Activated CD8-positive, alpha-beta T cell treated with anti-CD3 and anti-CD28 coated beads for 36 hours (primary cell): ENCODE measurements at regions not wholly inside any gene's neighbourhood (a gene's known extent, or its start where the extent isn't known, plus 50 kb on each side); places are given as distances from the start of the nearest gene placed in this dataset.

Experiments used
- ATAC-seq: fragments of 200-7000 bp; cut with Tn5 transposase; one replicate; pipeline ENCODE4 v1.10.0; 2021; ENCODE audit warnings: mild to moderate bottlenecking, moderate library complexity
- CTCF ChIA-PET: fragments of 350-600 bp; sonication (Branson Sonifier 250); formaldehyde crosslinking; loops from one replicate; lab custom pipeline; 2021; ENCODE audit warnings: antibody characterized with exemption; lab: Charles Lee
- POLR2A ChIA-PET: fragments of 350-600 bp; sonication (Branson Sonifier 250); formaldehyde crosslinking; loops from one replicate; lab custom pipeline; 2021; ENCODE audit warnings: antibody characterized with exemption; lab: Charles Lee
- DNase-seq: peaks from one replicate; pipeline ENCODE4 v3.0.0-alpha.2; 2020
- H3K27ac Mint-ChIP-seq: one replicate; pipeline ENCODE4 v1.8.0; 2021; ENCODE audit warnings: mild to moderate bottlenecking, mixed read lengths
- H3K27me3 Mint-ChIP-seq: one replicate; pipeline ENCODE4 v1.8.0; 2021; ENCODE audit warnings: mixed read lengths
- H3K36me3 Mint-ChIP-seq: one replicate; pipeline ENCODE4 v1.8.0; 2021; ENCODE audit warnings: low read depth, mixed read lengths
- H3K4me1 Mint-ChIP-seq: one replicate; pipeline ENCODE4 v1.8.0; 2021; ENCODE audit warnings: low read depth, mixed read lengths
- H3K4me3 Mint-ChIP-seq: one replicate; pipeline ENCODE4 v1.8.0; 2021; ENCODE audit warnings: mild to moderate bottlenecking, moderate library complexity, mixed read lengths
- H3K9me3 Mint-ChIP-seq: one replicate; pipeline ENCODE4 v1.8.0; 2021; ENCODE audit warnings: mixed read lengths
- CTCF ChIP-seq: fragments of 200-600 bp; IDR thresholded peaks from one replicate; pipeline ENCODE4 v1.8.0; 2022; ENCODE audit warnings: antibody characterized with exemption, mild to moderate bottlenecking
- intact Hi-C: fragments of 100-400 bp; cut with micrococcal nuclease; formaldehyde crosslinking; loops from one replicate; pipeline ENCODE4 v1.10.0; 2022

- POLR2A ChIA-PET, result no interaction called here
- H3K27me3 Mint-ChIP-seq, result peaks cover 8% of the 10 kb centered on the region
- peaks cover 1% of the 10 kb centered on the region for H3K9me3 Mint-ChIP-seq
- no peaks in the 10 kb centered on the region for H3K36me3 Mint-ChIP-seq
- intact Hi-C loops, result no loop called here
- no peaks in the 10 kb centered on the region for H3K4me1 Mint-ChIP-seq
- H3K27ac Mint-ChIP-seq, result no peak overlapping the region
- DNase-seq, result no peak
- H3K4me3 Mint-ChIP-seq, result no peak overlapping the region
- no peak for TF ChIP-seq CTCF
- ATAC-seq, result no peak
- CTCF ChIA-PET, result no interaction called here
Measured at GRCh38 chr10:125553091-125553490, 129.9 kb downstream of the TEX36 start.

GRCh38 chr10:125551247-125551646 lies 131.7 kb downstream of the TEX36 start:
- POLR2A ChIA-PET, result no interaction called here
- ATAC-seq (no peak), DNase-seq (no peak)
- CTCF ChIA-PET, result interaction anchor here (0.9 kb wide), 1 partner anchor 30 kb away, joined by 3 read pairs; no protein-coding TSS in a partner anchor
- intact Hi-C loops, result no loop called here
- peaks cover 4% of the 10 kb centered on the region for H3K27me3 Mint-ChIP-seq
- no peak overlapping the region for H3K4me3 Mint-ChIP-seq
- no peaks in the 10 kb centered on the region for H3K4me1 Mint-ChIP-seq
- H3K36me3 Mint-ChIP-seq, result no peaks in the 10 kb centered on the region
- H3K9me3 Mint-ChIP-seq, result peaks cover 1% of the 10 kb centered on the region
- H3K27ac Mint-ChIP-seq, result no peak overlapping the region
- TF ChIP-seq CTCF, result no peak

- Mint-ChIP-seq H3K27me3 (peaks cover 4% of the 10 kb centered on the region), H3K4me1 (no peaks in the 10 kb centered on the region), H3K9me3 (peaks cover 1% of the 10 kb centered on the region), H3K36me3 (no peaks in the 10 kb centered on the region), H3K27ac (no peak overlapping the region), H3K4me3 (no peak overlapping the region)
- ChIA-PET POLR2A (no interaction called here), CTCF (no interaction called here)
- ATAC-seq, result no peak
- DNase-seq, result no peak
- TF ChIP-seq CTCF, result no peak
- intact Hi-C loops, result no loop called here
Measured at GRCh38 chr10:125550362-125550761, 132.6 kb downstream of the TEX36 start.

GRCh38 chr10:125549653-125550052 lies 133.3 kb downstream of the TEX36 start:
- ChIA-PET POLR2A (no interaction called here), CTCF (no interaction called here)
- DNase-seq (no peak), ATAC-seq (no peak)
- no peaks in the 10 kb centered on the region for H3K4me1 Mint-ChIP-seq
- peaks cover 1% of the 10 kb centered on the region for H3K9me3 Mint-ChIP-seq
- peaks cover 1% of the 10 kb centered on the region for H3K27me3 Mint-ChIP-seq
- no peak for TF ChIP-seq CTCF
- intact Hi-C loops, result no loop called here
- no peak overlapping the region for H3K27ac Mint-ChIP-seq
- H3K4me3 Mint-ChIP-seq, result no peak overlapping the region
- no peaks in the 10 kb centered on the region for H3K36me3 Mint-ChIP-seq

- TF ChIP-seq CTCF, result no peak
- intact Hi-C loops, result no loop called here
- no peak for ATAC-seq
- DNase-seq, result no peak
- Mint-ChIP-seq H3K36me3 (no peaks in the 10 kb centered on the region), H3K4me3 (no peak overlapping the region), H3K4me1 (no peaks in the 10 kb centered on the region), H3K27me3 (no peaks in the 10 kb centered on the region), H3K27ac (no peak overlapping the region), H3K9me3 (peaks cover 1% of the 10 kb centered on the region)
- ChIA-PET POLR2A (no interaction called here), CTCF (no interaction called here)
Measured at GRCh38 chr10:125548878-125549277, 134.1 kb downstream of the TEX36 start.
